ENCODE measurements at regions not wholly inside any gene's neighbourhood (a gene's known extent, or its start where the extent isn't known, plus 50 kb on each side); places are given as distances from the start of the nearest gene placed in this dataset.

GRCh38 chr13:68714292-68714691, 1393.3 kb upstream of the ATXN8OS start (continued):
- no peak for TF ChIP-seq JUND (IDR thresholded peaks at IDR 0.05)
- TF ChIP-seq NRF1 (IDR thresholded peaks at IDR 0.05; ENCODE audit: low read depth, low read length), result no peak

- DNase-seq, result no peak
- no peak overlapping the region for H3K27ac ChIP-seq (ENCODE audit: low read depth in 2 of 2, low read length in 1 of 2)
- WGBS (ENCODE audit: low lambda C conversion rate), result 92% methylated on average over 1 of the region's 1 CpG
- POLR2A ChIA-PET, result no interaction called here
- no peaks in the 10 kb centered on the region for H3K27me3 ChIP-seq (ENCODE audit: insufficient read depth)
- no peaks in the 10 kb centered on the region for H3K9me2 ChIP-seq
- no peaks in the 10 kb centered on the region for H4K20me1 ChIP-seq (ENCODE audit: insufficient read depth)
- H3K4me1 ChIP-seq (ENCODE audit: control insufficient read depth in 1 of 2, insufficient read depth in 2 of 2, low read depth in 1 of 2, low read length in 1 of 2), result no peaks in the 10 kb centered on the region; a peak in 2 of 4 replicates
- CTCF ChIA-PET, result no interaction called here
- no peak overlapping the region for H3K9ac ChIP-seq
- no peak overlapping the region for H2AFZ ChIP-seq (ENCODE audit: low read depth)
- no peak overlapping the region for H3K4me3 ChIP-seq (ENCODE audit: low read depth in 2 of 2, low read length in 1 of 2)
- no peak overlapping the region for H3K4me2 ChIP-seq
- H3K9me3 ChIP-seq, result no peaks in the 10 kb centered on the region
- no peaks in the 10 kb centered on the region for H3K79me2 ChIP-seq (ENCODE audit: insufficient read depth)
- H3F3A ChIP-seq (replicated peaks; ENCODE audit: insufficient read depth), result no peaks in the 10 kb centered on the region
- no peak for TF ChIP-seq SMC3 (IDR thresholded peaks at IDR 0.05; ENCODE audit: low read depth, low read length)
- no peak for TF ChIP-seq MEF2A (IDR thresholded peaks at IDR 0.05; ENCODE audit: borderline replicate concordance, low read depth)
- no peak for TF ChIP-seq EZH2phosphoT487 (IDR thresholded peaks at IDR 0.05; ENCODE audit: borderline replicate concordance, low read depth)
- TF ChIP-seq RAD21 (IDR thresholded peaks at IDR 0.05; ENCODE audit: low read length), result no peak
- TF ChIP-seq SIN3A (IDR thresholded peaks at IDR 0.05; ENCODE audit: borderline replicate concordance, low read depth, low read length), result no peak
- H3K36me3 ChIP-seq (replicated peaks in 1 of 2; ENCODE audit: control insufficient read depth in 1 of 2, insufficient read depth in 2 of 2, low read length in 1 of 2), result no peaks in the 10 kb centered on the region
Observed at GRCh38 chr13:68713394-68713793, 1394.2 kb upstream of the ATXN8OS start.

GRCh38 chr13:68708336-68708908, 1399.2 kb upstream of the ATXN8OS start:
- H3K4me1 ChIP-seq (ENCODE audit: control insufficient read depth in 1 of 2, insufficient read depth in 2 of 2, low read depth in 1 of 2, low read length in 1 of 2), result no peaks in the 10 kb centered on the region; a peak in 1 of 4 replicates
- ChIA-PET POLR2A (no interaction called here), CTCF (no interaction called here)
- H3K9ac ChIP-seq, result no peak overlapping the region
- no peaks in the 10 kb centered on the region for H3K36me3 ChIP-seq (replicated peaks in 1 of 2; ENCODE audit: control insufficient read depth in 1 of 2, insufficient read depth in 2 of 2, low read length in 1 of 2)
- H3K27ac ChIP-seq (ENCODE audit: low read depth in 2 of 2, low read length in 1 of 2), result no peak overlapping the region
- no peaks in the 10 kb centered on the region for H4K20me1 ChIP-seq (ENCODE audit: insufficient read depth)
- no peaks in the 10 kb centered on the region for H3K27me3 ChIP-seq (ENCODE audit: insufficient read depth)
- H3K4me3 ChIP-seq (ENCODE audit: low read depth in 2 of 2, low read length in 1 of 2), result no peak overlapping the region
- WGBS (ENCODE audit: low lambda C conversion rate), result 91% methylated on average over 15 of the region's 16 CpGs
- no peaks in the 10 kb centered on the region for H3F3A ChIP-seq (replicated peaks; ENCODE audit: insufficient read depth)
- no peaks in the 10 kb centered on the region for H3K79me2 ChIP-seq (ENCODE audit: insufficient read depth)
- no peaks in the 10 kb centered on the region; the same call in 1 of the 2 replicates for H3K9me3 ChIP-seq
- H3K9me2 ChIP-seq, result no peaks in the 10 kb centered on the region
- H3K4me2 ChIP-seq, result no peak overlapping the region
- DNase-seq, result no peak
- H2AFZ ChIP-seq (ENCODE audit: low read depth), result no peak overlapping the region
- TF ChIP-seq TEAD4 (IDR thresholded peaks at IDR 0.05; ENCODE audit: borderline replicate concordance, insufficient read depth) (no peak), EZH2phosphoT487 (IDR thresholded peaks at IDR 0.05; ENCODE audit: borderline replicate concordance, low read depth) (no peak), EP300 (IDR thresholded peaks at IDR 0.05; ENCODE audit: borderline replicate concordance in 1 of 2, low read depth in 1 of 2, low read length in 1 of 2) (no peak), PBX3 (IDR thresholded peaks at IDR 0.05) (no peak), JUND (IDR thresholded peaks at IDR 0.05) (no peak), FOSL2 (IDR thresholded peaks at IDR 0.05; ENCODE audit: borderline replicate concordance, low read depth) (no peak), USF2 (IDR thresholded peaks at IDR 0.05; ENCODE audit: borderline replicate concordance, low read depth, low read length) (no peak), FOXJ3 (CRISPR knock-in tag; IDR thresholded peaks at IDR 0.05) (no peak), MAX (IDR thresholded peaks at IDR 0.05; ENCODE audit: low read depth) (no peak), RFX5 (IDR thresholded peaks at IDR 0.05; ENCODE audit: low read length) (no peak), RAD21 (IDR thresholded peaks at IDR 0.05; ENCODE audit: low read length) (no peak), CTCF (IDR thresholded peaks at IDR 0.05) (no peak), REST (IDR thresholded peaks at IDR 0.05; ENCODE audit: low read depth, low read length) (no peak), CHD2 (IDR thresholded peaks at IDR 0.05; ENCODE audit: low read length, partially characterized antibody) (no peak)

Data from SK-N-SH (cell line).